Lower leg skin (tissue), 4 donors: ENCODE measurements at regions not wholly inside any gene's neighbourhood (a gene's known extent, or its start where the extent isn't known, plus 50 kb on each side); places are given as distances from the start of the nearest gene placed in this dataset.

ENCODE experiments used
- DNase-seq, 2 donors: peaks; one replicate each; pipeline ENCODE4 v3.0.0-alpha.2; 2019; ENCODE audit warnings: low spot score in 2 of 2
- H3K4me3 ChIP-seq: fragments of 200-600 bp; sonication (generic); 2 replicates; pipeline ENCODE4 v1.5.1; 2017; ENCODE audit warnings: mild to moderate bottlenecking, low read depth; ENCODE audit not compliant: poor library complexity, severe bottlenecking
- POLR2A ChIP-seq, 2 donors: fragments of 450-650 bp; IDR thresholded peaks; one replicate each; pipeline ENCODE4 v1.6.1; 2016 to 2017; ENCODE audit warnings: antibody characterized with exemption in 2 of 2, mild to moderate bottlenecking in 1 of 2, moderate library complexity in 1 of 2
- WGBS, 2 donors: methylation state at CpG; one replicate each; pipeline ENCODE4 v1.1.5; 2018; 5-methylcytosine and 5-hydroxymethylcytosine counted together
- intact Hi-C: fragments of 100-400 bp; cut with DNase I; formaldehyde crosslinking; loops from one replicate; pipeline ENCODE4 v1.15.0; 2023; ENCODE audit warnings: low total_unique reads
- TF ChIP-seq, protein P1 (sequence below), 3 donors: fragments of 450-650 bp; IDR thresholded peaks; one replicate each; pipeline ENCODE4 v1.5.1; 2016; ENCODE audit warnings: antibody characterized with exemption in 3 of 3, mild to moderate bottlenecking in 3 of 3, moderate library complexity in 2 of 3

DNA sequence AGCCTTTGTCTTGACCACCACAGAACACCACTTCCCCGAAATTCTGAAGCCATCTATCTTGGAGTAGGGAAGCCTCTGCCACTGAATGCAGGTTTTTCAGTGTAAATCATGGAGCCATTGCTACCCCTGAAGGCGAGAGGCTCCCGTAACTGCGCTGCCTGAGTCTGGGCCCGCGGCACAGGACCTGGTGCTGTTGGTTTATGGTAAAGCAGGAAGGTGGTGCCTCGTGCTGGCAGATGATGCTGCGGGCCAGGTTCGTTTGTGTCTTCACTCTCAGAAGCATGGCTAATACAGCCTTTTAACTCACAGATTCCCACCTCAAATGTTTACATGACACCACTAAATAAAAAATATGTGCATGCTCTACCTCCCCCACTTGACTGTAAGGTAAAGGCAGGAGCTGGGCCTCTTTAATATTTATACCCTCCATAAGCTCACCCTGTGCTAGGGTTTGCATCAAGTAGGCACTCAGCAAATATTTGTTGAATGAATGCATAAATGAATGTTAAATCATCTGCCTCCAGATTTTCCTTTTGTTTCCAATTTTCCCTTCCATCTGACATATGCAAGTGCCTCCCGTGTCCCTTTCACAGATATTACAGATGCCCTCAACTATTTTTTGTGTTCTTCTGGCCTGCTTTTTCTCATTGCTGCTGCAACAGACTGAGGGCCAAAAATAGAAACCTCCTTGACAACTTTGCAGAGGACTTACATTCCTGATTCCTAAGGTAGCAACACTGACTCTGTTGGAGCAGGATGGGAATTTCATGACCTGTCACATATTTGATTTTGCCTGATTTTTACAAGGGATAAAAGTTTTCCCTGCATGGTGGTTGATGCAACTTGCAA is 83.5 kb upstream of the CPO start:
- intact Hi-C loops = no loop called here
- no peak for DNase-seq
- 84 to 89% methylated on average over 10 of the region's 10 CpGs for WGBS, 2 donors
- no peak overlapping the region for H3K4me3 ChIP-seq
- TF ChIP-seq, protein P1, sequence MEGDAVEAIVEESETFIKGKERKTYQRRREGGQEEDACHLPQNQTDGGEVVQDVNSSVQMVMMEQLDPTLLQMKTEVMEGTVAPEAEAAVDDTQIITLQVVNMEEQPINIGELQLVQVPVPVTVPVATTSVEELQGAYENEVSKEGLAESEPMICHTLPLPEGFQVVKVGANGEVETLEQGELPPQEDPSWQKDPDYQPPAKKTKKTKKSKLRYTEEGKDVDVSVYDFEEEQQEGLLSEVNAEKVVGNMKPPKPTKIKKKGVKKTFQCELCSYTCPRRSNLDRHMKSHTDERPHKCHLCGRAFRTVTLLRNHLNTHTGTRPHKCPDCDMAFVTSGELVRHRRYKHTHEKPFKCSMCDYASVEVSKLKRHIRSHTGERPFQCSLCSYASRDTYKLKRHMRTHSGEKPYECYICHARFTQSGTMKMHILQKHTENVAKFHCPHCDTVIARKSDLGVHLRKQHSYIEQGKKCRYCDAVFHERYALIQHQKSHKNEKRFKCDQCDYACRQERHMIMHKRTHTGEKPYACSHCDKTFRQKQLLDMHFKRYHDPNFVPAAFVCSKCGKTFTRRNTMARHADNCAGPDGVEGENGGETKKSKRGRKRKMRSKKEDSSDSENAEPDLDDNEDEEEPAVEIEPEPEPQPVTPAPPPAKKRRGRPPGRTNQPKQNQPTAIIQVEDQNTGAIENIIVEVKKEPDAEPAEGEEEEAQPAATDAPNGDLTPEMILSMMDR (IDR thresholded peaks at IDR 0.05) = no peak
- no peak for TF ChIP-seq POLR2A (IDR thresholded peaks at IDR 0.05)

DNA sequence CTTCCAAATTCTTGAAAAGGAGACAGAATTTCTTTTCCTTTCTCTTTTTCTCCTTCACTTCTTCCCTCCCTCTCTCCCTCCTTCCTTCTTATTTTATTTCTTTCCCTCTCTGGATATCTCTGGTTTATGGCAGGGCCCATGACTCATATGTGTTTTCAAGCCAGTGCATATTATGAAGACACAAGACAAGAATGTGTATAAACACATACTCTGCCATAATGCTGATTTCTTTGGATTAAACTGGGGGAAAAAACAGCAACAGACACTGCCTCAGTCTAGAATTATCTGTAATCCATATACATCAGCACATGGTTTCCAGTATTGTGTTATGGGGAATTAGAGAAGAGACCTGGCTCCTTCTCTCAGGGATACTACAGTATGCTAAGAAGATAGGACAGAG is 82.8 kb upstream of the CPO start:
- TF ChIP-seq, protein P1 (IDR thresholded peaks at IDR 0.05) = no peak
- TF ChIP-seq POLR2A (IDR thresholded peaks at IDR 0.05) = no peak
- no peak for DNase-seq
- intact Hi-C loops = no loop called here
- H3K4me3 ChIP-seq = no peak overlapping the region

DNA sequence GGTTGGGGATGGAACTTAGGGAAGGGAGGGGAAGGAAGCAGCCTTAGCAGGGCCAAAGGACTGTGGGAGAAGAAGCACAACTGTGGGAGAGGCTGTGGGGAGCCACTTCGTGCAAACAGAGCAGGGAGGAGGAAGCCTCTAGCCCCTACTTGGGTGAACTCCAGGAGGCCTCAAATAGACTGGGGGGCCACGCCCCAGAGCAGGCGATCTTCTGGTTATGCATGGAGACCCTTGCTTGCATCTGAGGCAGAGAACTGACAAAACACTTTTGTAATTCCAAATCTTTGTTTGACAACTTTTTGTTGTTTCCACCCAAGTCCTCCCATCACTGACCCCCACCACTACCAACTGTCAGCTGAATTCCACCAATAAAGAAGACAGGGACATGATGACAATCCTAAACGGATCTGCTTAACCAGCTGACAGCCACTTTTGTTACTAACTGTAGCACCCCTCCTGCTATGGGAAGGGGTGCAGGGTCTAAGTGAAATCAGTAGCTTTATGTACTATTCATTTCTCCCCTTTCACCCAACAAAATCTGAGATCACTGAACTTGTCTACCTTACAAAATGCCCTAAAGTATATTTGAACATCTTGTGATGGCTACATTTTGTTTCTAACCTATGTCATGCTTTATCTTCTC is 80.5 kb upstream of the CPO start:
- no peak overlapping the region for H3K4me3 ChIP-seq
- DNase-seq = no peak
- intact Hi-C loops = no loop called here
- 70 to 79% methylated on average over 4 of the region's 4 CpGs for WGBS, 2 donors
- TF ChIP-seq POLR2A (IDR thresholded peaks at IDR 0.05) = no peak
- TF ChIP-seq, protein P1 (IDR thresholded peaks at IDR 0.05) = no peak

DNA sequence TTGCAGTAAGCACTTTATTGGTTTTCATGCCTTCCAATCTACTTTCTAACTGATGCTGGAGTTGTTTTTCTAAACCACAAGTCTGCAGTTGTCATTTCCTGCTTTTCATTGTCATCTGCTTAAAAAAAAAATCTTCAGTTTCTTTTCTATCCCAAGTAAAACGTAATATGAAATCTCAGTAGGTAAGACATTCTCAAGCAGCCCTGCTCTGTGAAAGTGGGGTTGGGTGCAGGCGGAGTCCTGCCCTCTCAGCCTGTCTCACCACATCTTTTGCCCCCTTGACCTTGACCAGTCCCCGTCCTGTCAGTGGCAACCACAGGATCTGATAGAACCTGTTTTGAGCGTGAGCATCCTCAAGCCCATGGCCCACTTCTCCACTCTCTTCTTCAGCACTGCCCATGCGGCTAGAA is 80.0 kb upstream of the CPO start:
- no peak overlapping the region for H3K4me3 ChIP-seq
- TF ChIP-seq POLR2A (IDR thresholded peaks at IDR 0.05) = no peak
- TF ChIP-seq, protein P1 (IDR thresholded peaks at IDR 0.05) = no peak
- intact Hi-C loops = no loop called here
- DNase-seq = no peak
- 82 to 92% methylated on average over 5 of the region's 5 CpGs for WGBS, 2 donors

DNA sequence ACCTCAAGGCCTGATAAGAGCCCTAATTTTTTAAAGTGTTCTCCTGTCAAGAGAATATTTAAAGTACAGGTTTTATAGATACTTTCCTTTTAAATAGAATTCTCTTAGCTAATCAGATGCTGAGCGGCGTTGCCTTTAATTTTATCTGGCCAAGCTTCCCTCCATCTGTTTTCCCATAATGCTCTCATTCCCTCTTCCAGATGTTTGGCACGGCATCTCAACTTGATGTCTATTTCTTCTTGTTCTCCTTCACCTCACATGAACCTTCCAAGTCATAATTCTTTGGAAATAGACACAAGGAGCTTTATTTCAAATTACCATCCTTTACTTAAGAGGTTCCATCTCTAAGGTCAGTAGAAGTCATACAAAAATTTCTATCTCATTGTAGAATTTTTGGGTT is 76.1 kb upstream of the CPO start:
- intact Hi-C loops = no loop called here
- peak in 1 of 2 donors; percentile 28 for DNase-seq
- TF ChIP-seq POLR2A (IDR thresholded peaks at IDR 0.05) = no peak
- TF ChIP-seq, protein P1 (IDR thresholded peaks at IDR 0.05) = no peak
- 53 to 65% methylated on average over 3 of the region's 3 CpGs for WGBS, 2 donors
- H3K4me3 ChIP-seq = no peak overlapping the region
